HG03439 (cell line): ENCODE measurements at regions not wholly inside any gene's neighbourhood (a gene's known extent, or its start where the extent isn't known, plus 50 kb on each side); places are given as distances from the start of the nearest gene placed in this dataset.
"Not testable (repeated sequence)": the region's sequence is repeated elsewhere in the genome, so short reads cannot be mapped to it uniquely, and the experiment has no call there.

Experiments
- ATAC-seq: cut with Tn5 transposase; IDR thresholded peaks from one replicate; pipeline ENCODE4 v1.9.1; 2021; ENCODE audit warnings: mild to moderate bottlenecking, moderate library complexity; ENCODE audit not compliant: unreplicated experiment

- ATAC-seq: no peak
These were observed 137.5 kb downstream of the FAM76B start for GRCh38 chr11:95652002-95652472.

- ATAC-seq: no peak
These were observed 139.3 kb downstream of the FAM76B start for GRCh38 chr11:95650276-95650675.

GRCh38 chr11:95647871-95648270 lies 141.7 kb downstream of the FAM76B start:
- ATAC-seq: no peak

- no peak for ATAC-seq
These were observed 142.2 kb downstream of the FAM76B start for GRCh38 chr11:95647355-95647754.

GRCh38 chr11:95641495-95641894 lies 148.1 kb downstream of the FAM76B start:
- peak; percentile 99 for ATAC-seq

- no peak for ATAC-seq
These were observed 151.1 kb downstream of the FAM76B start for GRCh38 chr11:95638501-95638900.

GRCh38 chr11:95625164-95625900 lies 164.2 kb downstream of the FAM76B start:
- ATAC-seq: no peak

GRCh38 chr11:95616256-95616804 lies 173.3 kb downstream of the FAM76B start:
- no peak for ATAC-seq

- no peak for ATAC-seq
These were observed 177.8 kb downstream of the FAM76B start for GRCh38 chr11:95611827-95612226.

- ATAC-seq: not testable (repeated sequence)
These were observed 179.4 kb downstream of the FAM76B start for GRCh38 chr11:95610185-95610584.

GRCh38 chr11:95608093-95608492 lies 181.5 kb downstream of the FAM76B start:
- ATAC-seq: no peak

- no peak for ATAC-seq
These were observed 182.8 kb downstream of the FAM76B start for GRCh38 chr11:95606824-95607223.

GRCh38 chr11:95605271-95605940 lies 184.2 kb downstream of the FAM76B start:
- no peak for ATAC-seq

- no peak for ATAC-seq
These were observed 189.5 kb downstream of the FAM76B start for GRCh38 chr11:95599959-95600586.

- ATAC-seq: no peak
These were observed 193.6 kb downstream of the FAM76B start for GRCh38 chr11:95595973-95596489.

GRCh38 chr11:95595541-95595940 lies 194.0 kb downstream of the FAM76B start:
- no peak for ATAC-seq

- ATAC-seq: no peak
These were observed 196.5 kb downstream of the FAM76B start for GRCh38 chr11:95593111-95593510.

- ATAC-seq: no peak
These were observed 197.1 kb downstream of the FAM76B start for GRCh38 chr11:95592471-95592870.

- no peak for ATAC-seq
These were observed 199.5 kb downstream of the FAM76B start for GRCh38 chr11:95589893-95590612.

- no peak for ATAC-seq
These were observed 200.8 kb downstream of the FAM76B start for GRCh38 chr11:95588821-95589220.

GRCh38 chr11:95586661-95587060 lies 202.9 kb downstream of the FAM76B start:
- no peak for ATAC-seq
